ENCODE measurements at regions not wholly inside any gene's neighbourhood (a gene's known extent, or its start where the extent isn't known, plus 50 kb on each side); places are given as distances from the start of the nearest gene placed in this dataset.

DNA sequence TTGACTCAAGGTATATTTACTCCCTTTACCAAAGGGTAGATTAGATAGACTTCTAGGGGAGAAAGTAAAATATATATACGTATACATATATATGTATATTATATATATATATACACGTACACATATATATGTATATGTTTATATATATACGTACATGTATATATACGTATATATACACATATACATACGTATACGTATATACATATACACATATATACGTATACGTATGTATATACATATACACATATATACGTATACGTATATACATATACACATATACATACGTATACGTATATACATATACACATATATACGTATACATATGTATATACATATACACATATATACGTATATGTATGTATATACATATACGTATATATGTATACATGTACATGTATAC lies 430.5 kb upstream of the ANO3 start:
- no peak for DNase-seq

DNA sequence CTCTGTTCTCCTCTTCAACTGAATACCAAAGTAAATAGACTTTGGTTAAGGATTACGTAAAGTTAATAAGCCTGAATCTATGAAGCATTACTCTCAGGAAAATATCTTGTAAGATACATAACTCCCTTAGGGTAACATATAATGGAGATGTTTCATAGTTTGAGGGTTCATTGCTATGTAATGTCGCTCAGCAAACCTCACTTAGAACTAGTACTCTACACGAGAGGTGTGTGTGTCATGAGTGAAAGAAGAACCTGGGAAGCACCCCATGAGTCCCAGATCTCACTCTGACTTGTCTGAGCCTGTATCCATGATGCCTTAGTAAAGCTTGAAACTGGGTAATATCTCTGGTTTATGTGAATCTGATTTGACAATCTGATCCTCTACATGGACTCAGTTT lies 429.5 kb upstream of the ANO3 start:
- DNase-seq: no peak

DNA sequence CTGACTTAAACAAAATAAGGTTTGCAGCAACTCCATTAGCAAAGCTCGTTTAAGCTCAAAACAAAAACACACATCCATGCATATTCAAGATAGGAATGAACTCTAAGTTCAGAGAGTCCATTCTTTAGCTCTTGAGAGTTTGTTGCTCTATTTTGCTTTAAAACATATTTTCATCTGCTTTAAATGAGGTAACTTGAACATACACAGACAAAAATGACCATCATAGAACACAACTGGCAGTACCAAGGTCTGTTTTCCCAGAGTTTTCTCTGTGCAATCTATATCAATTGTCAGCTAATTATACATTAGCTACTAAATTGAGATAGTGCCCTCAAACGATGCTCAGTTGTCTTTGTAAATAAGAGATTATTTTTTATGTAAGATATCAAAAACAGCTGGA lies 423.2 kb upstream of the ANO3 start:
- no peak for DNase-seq

DNA sequence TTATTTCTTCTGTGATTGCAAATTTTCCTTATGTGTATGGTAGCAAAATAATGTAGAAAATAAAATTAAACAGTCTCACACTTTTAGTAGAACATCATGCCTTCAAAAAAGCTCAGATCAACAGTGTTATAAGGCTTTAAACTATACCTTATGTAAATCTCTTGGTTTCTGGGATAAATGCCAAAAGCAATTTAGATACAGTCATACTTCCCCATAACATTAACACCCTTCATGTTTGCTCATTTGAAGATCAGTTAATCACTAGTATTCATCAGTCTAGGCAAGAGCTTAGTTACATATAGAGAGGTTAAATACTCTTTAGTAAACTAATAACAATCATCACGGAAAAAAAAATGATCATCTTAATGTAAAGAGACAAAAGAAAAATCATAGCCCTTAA lies 421.8 kb upstream of the ANO3 start:
- DNase-seq: no peak

DNA sequence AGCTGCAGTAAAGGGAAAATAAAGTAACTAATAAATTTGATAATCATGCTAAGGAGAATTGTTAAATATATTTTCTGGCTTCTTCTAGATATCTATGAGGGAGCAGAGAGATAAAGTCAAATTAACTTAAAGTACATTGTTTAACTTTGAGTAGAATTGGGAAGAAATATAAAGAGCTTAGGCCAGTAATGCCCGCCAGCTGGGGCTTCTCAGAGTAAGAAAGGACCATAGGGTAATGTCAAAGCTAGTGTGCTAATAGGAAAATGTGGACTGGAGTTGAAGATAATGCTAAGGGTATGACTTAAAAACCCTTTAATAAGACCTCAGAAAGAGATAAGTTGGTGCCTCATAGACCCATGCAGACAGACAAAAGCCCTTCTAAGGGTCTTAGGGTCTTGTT lies 411.6 kb upstream of the ANO3 start:
- DNase-seq: no peak

DNA sequence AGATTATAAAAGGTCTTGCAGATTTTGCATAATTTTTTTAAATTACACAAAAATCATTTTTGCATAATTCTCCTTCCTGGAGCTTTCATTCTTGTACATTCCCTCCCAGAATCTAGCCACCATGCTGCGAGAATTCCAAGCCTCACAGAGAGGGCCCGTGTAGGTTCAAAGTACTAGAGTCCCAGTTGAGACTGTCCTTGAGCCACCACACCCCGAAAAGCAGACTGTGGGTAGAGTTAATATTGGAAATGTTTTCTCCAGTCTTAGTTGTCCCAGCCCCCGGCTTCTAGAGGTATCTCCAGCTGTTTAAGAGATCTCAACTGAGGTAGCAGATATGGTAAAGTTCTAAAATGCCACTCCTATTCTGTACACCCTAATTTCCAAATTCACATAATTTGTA lies 407.3 kb upstream of the ANO3 start:
- DNase-seq: no peak

DNA sequence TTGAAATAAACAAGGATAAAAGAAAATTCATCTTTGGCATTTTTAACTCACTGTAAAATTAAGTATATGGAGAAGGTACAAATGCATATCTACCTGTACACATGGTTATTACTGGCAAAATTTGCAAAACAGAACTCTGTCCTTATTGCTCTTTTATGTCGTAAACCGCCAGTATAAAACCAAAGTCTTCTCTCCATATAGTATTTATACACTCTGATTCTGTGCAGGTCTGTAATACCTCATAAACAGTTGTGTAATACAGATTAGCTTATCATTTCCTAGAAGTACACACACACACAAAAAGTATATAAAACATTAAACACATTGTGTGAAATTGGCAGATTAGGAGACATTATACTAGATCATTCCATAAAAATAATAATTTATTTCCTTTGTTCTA lies 406.6 kb upstream of the ANO3 start:
- DNase-seq: no peak

DNA sequence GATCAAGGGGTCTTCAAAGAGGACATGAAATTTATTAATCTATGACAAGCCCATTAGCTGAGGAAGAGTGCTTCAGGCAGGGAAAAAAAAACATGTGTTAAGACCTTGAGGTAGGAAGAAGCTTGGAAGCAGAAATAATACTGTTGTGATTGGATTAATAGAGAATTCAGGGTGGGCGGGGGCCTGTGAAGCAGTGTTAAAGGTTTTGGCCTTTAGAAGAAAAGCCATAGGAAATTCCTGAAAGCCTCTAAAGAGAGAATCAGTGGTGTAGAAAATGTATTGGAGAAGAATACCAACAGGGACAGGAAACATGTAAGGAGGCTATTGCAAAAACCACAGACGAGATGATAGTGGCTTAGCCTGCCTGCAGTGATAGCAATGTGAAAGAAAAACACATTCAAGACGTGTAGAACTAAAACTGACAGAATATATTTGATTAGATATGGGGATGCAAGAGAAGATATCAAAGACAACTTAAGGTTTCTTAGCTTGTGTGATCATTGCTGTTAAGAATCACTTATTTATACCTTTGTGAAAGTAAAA lies 404.4 kb upstream of the ANO3 start:
- no peak for DNase-seq

DNA sequence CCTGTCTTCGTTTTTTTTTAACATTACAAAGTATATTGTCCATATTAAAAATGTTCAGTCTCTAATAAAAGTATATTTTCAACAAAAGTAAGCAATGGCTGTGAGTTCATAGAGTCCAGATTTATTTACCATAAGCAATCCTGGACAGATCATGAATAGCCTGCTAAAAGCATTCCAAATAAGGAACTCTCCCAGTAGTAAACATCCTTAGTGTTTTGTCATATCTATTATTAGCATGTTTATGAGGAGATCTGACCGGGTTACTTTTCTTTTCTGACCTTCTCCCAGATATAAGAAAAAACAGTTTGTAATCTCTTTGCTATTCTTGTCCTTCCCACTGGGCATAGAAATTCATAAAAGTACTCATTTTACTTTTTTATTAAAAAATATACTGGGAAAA lies 403.9 kb upstream of the ANO3 start:
- DNase-seq: no peak

DNA sequence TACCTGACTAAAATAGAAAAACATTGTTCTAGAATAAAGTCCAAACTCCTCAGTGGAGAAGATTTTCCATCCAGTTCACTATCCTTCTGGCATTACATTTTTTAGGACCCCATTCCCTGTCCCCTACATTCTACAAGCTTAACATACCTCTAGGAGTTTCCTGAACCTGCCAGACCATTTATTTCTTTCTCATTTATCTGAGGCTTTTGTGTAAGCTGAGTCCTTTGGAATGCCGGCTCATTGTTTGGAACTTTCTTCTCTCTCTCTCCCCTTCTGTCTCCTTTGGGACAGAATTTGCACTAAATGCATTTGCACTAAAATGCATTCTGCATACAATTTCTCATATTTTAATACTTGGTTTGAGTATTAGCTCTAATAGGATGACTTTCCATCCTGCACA lies 393.0 kb upstream of the ANO3 start:
- DNase-seq: no peak

DNA sequence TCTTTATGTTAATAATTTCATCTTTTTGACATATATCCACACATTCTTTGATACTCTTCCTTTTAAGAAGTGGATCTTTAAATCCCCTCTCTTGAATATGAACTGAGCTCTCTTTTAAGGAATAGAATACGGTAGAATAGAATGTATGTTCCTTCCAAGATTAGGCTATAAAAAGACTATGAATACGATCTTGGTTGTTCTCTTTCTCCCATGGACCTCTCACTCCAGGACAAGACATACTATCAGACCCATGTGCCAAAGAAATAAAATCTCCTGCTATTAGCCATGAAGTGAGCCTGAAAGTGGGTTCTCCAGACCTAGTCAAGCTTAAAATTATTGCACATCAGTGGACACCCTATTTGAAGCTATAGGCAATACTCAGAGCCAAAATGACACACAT lies 392.2 kb upstream of the ANO3 start:
- DNase-seq: no peak

DNA sequence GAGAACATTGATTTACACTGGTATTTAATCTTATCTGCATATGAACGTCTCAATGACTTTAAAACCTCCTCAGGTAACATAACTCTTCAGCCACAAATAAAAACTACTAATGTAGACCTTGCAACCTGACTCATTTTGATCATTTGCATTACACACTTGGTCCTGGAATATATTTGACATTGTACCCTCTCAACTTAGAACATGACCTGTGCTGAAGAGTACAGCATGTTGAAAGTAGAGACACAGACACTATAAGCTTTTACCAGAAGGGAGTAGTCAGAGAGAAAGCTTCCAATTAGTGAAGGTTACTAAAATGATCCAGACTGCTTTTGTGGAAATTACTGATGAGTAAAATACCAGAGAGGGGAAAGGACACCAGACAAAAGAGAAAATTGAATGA lies 390.6 kb upstream of the ANO3 start:
- no peak for DNase-seq

DNA sequence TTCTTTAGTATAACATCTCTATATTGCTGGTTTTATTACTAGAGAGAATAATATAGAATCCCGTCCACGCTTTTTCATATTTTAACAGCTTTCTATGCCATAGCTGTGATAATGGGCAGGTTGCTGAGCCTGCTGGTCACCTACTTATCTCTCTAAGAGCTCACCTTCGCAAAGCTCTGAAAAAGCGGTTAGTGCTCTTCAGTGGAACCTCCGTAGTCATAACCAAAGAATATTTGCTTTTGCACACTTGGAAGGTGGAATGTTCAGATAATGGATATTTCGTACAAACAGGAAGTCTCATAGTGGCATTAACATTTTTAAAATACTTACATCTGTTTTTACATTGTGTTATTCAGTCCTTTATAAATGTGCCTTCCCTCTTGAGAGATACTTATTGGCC lies 388.9 kb upstream of the ANO3 start:
- no peak for DNase-seq

DNA sequence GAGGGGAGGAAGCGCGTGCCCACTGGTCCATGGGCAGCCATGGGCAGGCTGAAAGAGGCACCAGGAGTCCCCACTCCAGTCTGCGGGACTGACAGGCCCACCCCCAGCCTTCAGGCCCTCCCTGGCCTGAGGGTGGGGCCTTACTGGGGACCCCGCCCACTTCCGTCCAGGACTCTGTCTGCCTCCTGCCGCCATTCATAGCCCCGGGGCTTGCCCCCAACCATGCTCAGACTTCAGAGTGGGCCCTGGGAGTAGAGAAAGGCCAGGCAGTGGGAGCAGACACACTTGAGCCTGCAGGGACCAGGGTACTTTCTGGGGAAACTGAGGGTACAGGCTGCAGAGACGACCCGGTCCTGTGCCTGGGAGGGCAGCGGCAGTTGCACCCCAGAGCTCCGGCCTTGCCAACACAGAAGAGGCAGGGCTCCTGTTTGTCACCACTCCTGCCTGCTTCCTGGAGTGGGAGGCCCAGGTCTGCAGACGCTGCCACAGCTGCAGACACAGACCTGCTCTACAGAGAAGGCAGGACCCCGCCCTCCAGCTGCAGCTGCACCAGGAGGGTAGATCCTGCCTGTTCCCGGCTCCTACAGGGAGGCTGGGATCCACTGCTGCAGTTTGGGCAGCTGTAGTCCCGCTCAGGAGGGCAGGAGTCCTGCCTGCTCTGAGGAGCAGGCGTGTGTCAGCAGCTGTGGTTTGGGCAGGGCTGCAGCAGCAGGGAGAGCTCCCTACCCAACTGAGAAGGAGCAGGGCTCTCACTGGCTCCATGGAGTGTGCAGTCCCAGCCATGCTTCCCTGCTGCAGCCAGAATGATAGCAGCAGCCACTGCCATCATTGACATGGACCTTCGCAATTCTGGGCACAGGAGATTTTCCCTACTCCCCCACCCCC lies 387.9 kb upstream of the ANO3 start:
- DNase-seq: no peak

DNA sequence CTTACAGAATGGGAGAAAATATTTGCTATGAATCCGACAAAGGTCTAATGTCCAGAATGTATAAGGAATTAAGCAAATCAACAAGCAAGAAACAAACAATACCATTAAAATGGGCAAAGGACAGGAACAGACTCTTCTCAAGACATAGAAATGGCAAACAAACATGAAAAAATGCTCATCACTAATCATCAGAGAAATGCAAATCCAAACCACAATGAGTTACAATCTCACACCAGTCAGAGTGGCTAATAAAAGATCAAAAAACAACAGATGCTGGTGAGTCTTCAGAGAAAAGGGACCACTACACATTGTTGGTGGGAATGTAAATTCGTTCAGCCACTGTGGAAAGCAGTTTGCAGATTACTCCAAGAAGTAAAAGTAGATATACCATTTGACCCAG lies 382.0 kb upstream of the ANO3 start:
- DNase-seq: no peak

DNA sequence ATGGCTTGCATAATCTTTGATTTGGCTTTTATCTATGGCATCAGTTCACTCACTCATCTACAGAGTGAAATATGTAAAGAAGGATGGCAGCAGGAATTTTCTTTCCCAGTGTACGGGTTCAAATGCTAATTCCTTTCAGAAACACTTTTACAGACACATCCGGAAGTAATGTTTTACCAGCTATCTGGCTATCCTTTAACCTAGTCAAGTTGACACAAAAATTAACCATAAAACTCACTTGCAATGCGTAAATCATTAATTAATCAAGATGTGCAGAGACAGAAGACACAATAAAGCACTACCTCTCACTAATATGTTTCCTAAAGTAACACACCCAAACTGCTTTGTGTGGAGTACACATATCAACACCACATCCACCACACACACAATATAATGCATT lies 378.9 kb upstream of the ANO3 start:
- no peak for DNase-seq

DNA sequence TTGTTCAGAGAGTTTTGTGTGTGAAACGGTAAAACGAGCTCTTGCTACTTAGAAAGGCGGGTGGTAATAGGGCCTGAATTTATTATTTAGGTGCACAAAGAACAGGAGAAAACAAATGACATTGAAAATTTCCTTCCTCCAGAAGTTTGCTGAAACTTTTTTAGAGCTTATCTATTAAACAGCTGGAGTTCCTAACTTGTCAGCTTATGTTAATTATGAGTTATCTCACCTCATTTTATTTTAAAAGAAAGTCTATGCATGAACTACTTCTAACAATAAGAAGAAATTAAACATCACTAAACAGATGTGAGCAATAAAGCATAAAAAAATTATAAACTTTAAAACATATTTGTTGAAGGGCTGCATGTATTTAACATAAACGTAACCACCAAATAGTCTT lies 373.9 kb upstream of the ANO3 start:
- no peak for DNase-seq

DNA sequence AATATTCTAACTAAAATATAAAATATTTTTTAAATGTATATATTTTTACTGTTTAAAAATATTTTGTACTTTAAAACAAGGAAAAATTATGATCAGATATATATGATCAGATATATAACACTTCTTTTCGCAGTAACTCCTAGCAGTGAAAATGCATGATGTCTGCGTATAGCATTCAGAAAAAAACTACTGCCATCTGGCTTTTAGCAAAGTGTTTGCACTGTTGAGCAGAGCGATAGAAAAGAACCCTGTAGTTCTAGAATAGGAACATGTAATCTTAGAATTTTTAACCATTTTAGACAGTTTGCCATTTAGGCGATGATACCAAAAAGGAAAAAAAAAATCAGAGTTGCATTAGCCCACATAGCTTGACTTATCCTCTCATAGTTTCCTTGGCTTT lies 370.4 kb upstream of the ANO3 start:
- DNase-seq: no peak

DNA sequence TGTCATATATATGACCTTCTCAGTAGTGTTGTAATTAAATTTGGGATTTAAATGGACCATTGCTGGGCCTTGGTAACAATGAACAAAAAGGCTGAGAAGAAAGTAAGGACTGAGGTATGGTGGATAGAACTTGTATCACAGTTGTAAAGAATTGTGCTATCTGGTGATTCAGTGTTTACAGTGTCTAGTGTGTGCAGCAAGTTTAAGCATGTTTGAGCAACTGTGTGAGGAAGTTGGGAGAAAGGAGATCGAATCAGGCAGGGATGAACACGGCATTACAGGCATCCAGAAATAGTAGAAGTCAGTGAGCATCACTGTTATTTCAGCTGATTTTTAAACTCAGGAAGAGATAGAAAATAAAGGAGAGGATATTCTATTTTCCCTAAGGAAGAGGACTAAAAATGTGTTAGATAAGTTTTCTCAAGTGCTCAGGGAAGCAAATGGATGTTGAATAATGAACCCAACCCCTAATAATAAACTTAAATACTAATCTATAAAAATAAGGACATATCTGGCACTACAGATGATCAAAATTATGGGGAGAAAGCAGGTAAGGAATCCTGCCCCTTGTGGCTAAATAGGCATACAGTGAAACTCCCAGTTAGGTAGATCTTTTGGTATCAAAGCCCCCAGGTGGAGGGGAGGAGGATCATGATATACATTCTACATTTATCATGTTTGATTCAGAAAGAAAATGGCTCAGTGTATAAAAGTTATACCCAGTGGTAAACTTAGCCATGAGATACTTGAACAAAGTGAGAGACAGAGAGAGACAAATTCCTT lies 361.0 kb upstream of the ANO3 start:
- DNase-seq: no peak

DNA sequence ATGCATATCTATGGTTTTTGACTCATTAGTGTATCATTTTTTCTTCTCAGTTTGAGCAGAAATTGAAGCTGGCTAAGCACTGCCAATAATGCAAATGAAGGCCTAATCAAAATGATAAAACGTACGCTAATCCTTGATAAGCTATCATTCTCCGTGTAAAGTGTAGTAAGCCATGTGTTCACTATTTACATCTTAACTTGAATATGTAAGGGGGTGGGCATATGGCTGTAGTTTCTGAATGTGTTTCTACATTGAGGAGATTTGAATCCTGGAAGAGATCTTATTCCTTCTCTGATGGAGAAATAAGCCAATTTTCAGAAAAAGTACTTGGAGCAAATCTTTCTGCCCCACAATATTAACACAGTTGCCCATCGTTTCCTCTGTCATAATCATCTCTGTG lies 351.8 kb upstream of the ANO3 start:
- no peak for DNase-seq

DNA sequence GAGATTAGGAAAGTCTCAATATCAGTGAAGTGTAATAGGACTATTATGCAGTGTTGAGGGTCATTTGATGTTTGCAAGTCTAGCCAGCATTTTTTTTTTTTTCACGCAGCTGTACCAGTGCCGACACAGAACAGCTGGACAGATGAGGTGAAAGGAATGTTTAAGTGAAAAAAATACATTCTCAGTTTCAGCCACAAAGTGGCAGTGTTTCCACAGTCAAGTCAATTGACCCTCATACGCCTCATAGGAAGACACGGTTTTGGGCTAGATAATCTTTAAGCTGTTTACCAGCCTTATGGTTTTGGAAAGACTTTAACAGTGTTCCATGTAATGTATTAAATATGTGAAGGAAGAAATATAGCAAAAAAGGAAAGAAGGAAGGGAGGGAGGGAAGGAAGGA lies 349.9 kb upstream of the ANO3 start:
- DNase-seq: no peak

DNA sequence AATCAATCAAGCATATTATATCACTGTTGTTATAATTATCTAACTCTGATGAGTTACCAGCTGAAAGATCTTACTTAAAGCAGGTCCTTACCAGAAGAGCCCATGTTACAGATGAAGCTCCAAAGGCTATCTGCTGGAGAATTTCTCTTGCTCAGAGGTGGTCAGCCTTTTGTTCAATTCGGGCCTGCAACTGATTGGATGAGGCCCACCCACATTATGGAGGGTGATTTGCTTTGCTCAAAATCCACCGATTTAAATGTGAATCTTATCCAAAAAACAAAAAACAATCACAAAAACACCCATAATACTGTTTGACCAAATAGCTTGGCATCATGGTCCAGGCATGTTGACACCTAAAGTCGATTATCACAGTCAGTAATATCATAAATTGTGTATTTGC lies 348.6 kb upstream of the ANO3 start:
- DNase-seq: no peak

DNA sequence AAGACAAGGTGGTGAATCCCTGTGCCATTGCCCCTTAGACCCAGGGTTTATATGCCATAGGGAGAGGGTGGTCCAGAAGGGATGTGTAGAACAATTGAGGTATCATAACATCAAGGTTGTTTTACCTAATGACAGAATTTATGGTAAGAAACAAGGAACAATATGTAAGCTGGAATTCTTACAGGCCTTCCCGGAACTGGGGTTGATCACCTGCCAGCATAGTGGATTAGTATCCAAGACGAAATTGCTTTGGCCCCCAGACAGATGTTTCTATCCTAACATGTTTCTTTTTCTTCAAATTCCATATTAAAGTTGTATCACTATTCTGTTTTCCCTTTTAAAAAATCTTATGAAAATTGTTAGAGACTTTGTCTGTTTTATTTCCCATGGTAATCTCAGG lies 343.8 kb upstream of the ANO3 start:
- peak; percentile 75 for DNase-seq

DNA sequence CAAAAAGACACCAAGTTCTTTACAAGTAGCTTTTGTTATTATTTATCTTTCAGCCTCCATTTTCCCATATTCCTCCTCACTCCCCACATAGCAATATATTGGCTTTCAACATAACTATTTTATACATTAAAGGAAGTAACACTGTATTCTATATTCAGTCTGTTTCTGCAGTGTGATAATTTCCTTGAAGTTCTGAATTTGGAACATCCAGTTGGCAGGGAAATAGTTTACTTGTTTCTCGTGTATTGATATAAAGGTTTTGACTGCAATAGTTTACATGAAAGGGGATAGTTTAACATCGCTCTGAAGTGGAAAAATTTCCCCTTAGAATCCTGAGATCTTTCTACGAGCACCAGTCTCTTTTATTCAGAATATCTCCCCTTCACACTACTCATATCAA lies 341.5 kb upstream of the ANO3 start:
- DNase-seq: no peak
